ENCODE measurements at regions not wholly inside any gene's neighbourhood (a gene's known extent, or its start where the extent isn't known, plus 50 kb on each side); places are given as distances from the start of the nearest gene placed in this dataset.

- TF ChIP-seq POLR2A (IDR thresholded peaks at IDR 0.05), result no peak
- TF ChIP-seq, protein P1, sequence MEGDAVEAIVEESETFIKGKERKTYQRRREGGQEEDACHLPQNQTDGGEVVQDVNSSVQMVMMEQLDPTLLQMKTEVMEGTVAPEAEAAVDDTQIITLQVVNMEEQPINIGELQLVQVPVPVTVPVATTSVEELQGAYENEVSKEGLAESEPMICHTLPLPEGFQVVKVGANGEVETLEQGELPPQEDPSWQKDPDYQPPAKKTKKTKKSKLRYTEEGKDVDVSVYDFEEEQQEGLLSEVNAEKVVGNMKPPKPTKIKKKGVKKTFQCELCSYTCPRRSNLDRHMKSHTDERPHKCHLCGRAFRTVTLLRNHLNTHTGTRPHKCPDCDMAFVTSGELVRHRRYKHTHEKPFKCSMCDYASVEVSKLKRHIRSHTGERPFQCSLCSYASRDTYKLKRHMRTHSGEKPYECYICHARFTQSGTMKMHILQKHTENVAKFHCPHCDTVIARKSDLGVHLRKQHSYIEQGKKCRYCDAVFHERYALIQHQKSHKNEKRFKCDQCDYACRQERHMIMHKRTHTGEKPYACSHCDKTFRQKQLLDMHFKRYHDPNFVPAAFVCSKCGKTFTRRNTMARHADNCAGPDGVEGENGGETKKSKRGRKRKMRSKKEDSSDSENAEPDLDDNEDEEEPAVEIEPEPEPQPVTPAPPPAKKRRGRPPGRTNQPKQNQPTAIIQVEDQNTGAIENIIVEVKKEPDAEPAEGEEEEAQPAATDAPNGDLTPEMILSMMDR (IDR thresholded peaks at IDR 0.05), result no peak
Measured at GRCh38 chr5:75885321-75885720, 168.1 kb upstream of the POC5 start.

All from thyroid gland (tissue), 4 donors.